ENCODE measurements at regions not wholly inside any gene's neighbourhood (a gene's known extent, or its start where the extent isn't known, plus 50 kb on each side); places are given as distances from the start of the nearest gene placed in this dataset.

DNA sequence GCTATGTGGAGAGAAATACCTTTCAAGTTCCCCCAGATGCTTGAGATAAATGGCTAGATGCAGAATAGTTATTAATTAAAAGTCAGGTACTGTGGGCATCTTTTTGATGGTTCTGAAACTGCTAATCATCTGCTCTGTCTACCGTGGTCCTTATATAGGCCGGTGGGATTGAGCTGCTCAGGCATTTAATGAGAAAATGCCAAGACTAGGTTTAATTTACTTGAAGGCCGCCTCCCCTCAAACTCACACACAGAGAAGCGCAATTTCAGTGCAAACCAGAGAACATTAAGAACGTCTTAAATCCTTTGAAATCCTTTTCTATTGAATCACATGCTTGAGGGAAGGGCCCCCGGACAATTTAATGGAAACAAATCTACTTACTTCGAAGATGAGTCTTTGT is 136.4 kb upstream of the CRBN start:
- DNase-seq (ENCODE audit: extremely low spot score, unreplicated experiment): no peak
- Mint-ChIP-seq H3K4me1 (ENCODE audit: unreplicated experiment) (no peaks in the 10 kb centered on the region), H3K36me3 (ENCODE audit: unreplicated experiment) (no peaks in the 10 kb centered on the region), H3K9me3 (ENCODE audit: unreplicated experiment) (peaks cover 22% of the 10 kb centered on the region), H3K27me3 (ENCODE audit: unreplicated experiment) (no peaks in the 10 kb centered on the region), H3K27ac (ENCODE audit: unreplicated experiment) (no peak overlapping the region), H3K4me3 (ENCODE audit: unreplicated experiment) (no peak overlapping the region)
- TF ChIP-seq, protein P1, sequence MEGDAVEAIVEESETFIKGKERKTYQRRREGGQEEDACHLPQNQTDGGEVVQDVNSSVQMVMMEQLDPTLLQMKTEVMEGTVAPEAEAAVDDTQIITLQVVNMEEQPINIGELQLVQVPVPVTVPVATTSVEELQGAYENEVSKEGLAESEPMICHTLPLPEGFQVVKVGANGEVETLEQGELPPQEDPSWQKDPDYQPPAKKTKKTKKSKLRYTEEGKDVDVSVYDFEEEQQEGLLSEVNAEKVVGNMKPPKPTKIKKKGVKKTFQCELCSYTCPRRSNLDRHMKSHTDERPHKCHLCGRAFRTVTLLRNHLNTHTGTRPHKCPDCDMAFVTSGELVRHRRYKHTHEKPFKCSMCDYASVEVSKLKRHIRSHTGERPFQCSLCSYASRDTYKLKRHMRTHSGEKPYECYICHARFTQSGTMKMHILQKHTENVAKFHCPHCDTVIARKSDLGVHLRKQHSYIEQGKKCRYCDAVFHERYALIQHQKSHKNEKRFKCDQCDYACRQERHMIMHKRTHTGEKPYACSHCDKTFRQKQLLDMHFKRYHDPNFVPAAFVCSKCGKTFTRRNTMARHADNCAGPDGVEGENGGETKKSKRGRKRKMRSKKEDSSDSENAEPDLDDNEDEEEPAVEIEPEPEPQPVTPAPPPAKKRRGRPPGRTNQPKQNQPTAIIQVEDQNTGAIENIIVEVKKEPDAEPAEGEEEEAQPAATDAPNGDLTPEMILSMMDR (IDR thresholded peaks at IDR 0.05): no peak

DNA sequence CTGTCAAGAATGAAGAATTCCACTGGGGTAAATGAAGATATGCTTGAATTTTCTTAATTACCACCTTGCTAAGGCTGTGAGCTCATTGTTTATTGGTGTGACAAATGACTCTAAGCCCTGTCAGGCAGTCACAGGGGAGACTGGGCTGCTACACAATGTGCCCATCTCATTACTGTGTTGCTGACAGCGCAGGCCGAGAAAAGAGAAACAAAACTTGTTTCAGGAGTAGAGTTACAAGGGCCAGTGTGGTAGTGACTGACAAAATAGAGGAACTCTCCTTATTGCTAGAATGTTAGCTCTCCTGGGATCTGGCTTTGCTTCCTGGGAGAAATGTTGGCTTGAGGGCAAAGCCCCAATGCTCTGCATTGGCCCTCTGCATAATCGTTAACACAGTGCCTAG is 130.4 kb upstream of the CRBN start:
- Mint-ChIP-seq H3K9me3 (ENCODE audit: unreplicated experiment) (no peaks in the 10 kb centered on the region), H3K36me3 (ENCODE audit: unreplicated experiment) (no peaks in the 10 kb centered on the region), H3K27me3 (ENCODE audit: unreplicated experiment) (no peaks in the 10 kb centered on the region), H3K4me1 (ENCODE audit: unreplicated experiment) (no peaks in the 10 kb centered on the region), H3K4me3 (ENCODE audit: unreplicated experiment) (no peak overlapping the region), H3K27ac (ENCODE audit: unreplicated experiment) (no peak overlapping the region)
- DNase-seq (ENCODE audit: extremely low spot score, unreplicated experiment): no peak
- TF ChIP-seq, protein P1 (IDR thresholded peaks at IDR 0.05): no peak

DNA sequence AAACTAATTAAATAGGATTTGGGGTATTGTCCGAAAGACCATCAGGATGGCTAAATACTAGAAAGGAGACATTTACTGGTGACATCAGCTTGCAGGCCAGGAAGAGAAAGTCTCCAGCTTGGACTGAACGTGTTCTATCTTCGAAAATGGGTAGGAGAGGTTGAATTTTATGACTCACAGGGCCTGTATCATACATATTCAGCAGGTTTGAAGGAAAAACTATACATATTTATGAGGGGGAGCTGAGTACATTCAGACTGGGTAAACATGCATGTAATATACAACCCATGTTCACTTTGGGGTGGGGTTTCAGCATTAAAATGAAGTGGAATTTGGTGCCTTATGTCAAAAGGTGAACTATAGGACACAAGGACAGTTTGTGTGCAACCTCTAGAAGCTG is 129.3 kb upstream of the CRBN start:
- Mint-ChIP-seq H3K27me3 (ENCODE audit: unreplicated experiment) (no peaks in the 10 kb centered on the region), H3K36me3 (ENCODE audit: unreplicated experiment) (no peaks in the 10 kb centered on the region), H3K9me3 (ENCODE audit: unreplicated experiment) (peaks cover 7% of the 10 kb centered on the region), H3K4me3 (ENCODE audit: unreplicated experiment) (no peak overlapping the region), H3K27ac (ENCODE audit: unreplicated experiment) (no peak overlapping the region), H3K4me1 (ENCODE audit: unreplicated experiment) (no peaks in the 10 kb centered on the region)
- TF ChIP-seq, protein P1 (IDR thresholded peaks at IDR 0.05): no peak
- no peak for DNase-seq (ENCODE audit: extremely low spot score, unreplicated experiment)

DNA sequence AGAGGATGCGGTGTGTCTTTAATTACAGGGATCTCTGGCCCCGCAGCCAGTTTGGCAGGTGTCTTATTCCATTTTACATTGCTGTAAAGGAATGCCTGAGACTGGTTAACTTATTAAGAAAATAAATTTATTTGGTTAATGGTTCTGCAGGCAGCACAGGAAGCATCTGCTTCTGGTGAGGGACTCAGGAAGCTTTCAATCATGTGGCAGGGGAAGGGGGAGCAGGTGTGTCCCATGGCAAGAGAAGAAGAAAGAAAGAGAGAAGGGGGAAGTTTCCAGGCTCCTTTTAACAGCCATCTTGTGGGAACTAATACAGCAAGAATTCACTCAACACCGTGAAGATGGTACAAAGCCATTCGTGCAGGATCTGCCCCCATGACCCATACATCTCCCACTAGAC is 128.0 kb upstream of the CRBN start:
- Mint-ChIP-seq H3K9me3 (ENCODE audit: unreplicated experiment) (peaks cover 10% of the 10 kb centered on the region), H3K27me3 (ENCODE audit: unreplicated experiment) (no peaks in the 10 kb centered on the region), H3K36me3 (ENCODE audit: unreplicated experiment) (no peaks in the 10 kb centered on the region)

DNA sequence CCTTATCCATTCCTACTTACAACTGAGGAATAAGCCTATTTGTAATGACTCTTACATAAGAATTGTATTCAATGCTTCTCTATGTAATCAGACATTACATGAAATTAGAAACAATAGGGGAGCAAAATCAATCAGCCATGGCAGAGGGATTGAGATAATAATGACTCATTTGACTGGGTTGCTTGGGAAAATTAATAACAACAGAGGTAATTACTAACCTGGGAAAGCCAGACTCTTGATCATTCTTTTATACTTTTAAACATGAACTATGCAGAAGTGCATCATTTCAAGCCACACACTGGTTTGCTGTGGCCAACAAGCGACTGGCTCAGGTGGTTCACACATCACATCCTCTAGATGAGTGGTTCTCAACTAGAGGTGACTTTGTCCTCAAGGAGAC is 126.3 kb upstream of the CRBN start:
- no peaks in the 10 kb centered on the region for H3K27me3 Mint-ChIP-seq (ENCODE audit: unreplicated experiment)
- H3K4me1 Mint-ChIP-seq (ENCODE audit: unreplicated experiment): no peaks in the 10 kb centered on the region
- no peak for DNase-seq (ENCODE audit: extremely low spot score, unreplicated experiment)
- peaks cover 20% of the 10 kb centered on the region for H3K9me3 Mint-ChIP-seq (ENCODE audit: unreplicated experiment)
- H3K27ac Mint-ChIP-seq (ENCODE audit: unreplicated experiment): no peak overlapping the region
- no peaks in the 10 kb centered on the region for H3K36me3 Mint-ChIP-seq (ENCODE audit: unreplicated experiment)
- TF ChIP-seq, protein P1 (IDR thresholded peaks at IDR 0.05): no peak
- H3K4me3 Mint-ChIP-seq (ENCODE audit: unreplicated experiment): no peak overlapping the region

More for the DNA sequence above, 128.0 kb upstream of the CRBN start:
- no peak overlapping the region for H3K27ac Mint-ChIP-seq (ENCODE audit: unreplicated experiment)
- no peaks in the 10 kb centered on the region for H3K4me1 Mint-ChIP-seq (ENCODE audit: unreplicated experiment)
- DNase-seq (ENCODE audit: extremely low spot score, unreplicated experiment): no peak
- H3K4me3 Mint-ChIP-seq (ENCODE audit: unreplicated experiment): no peak overlapping the region
- TF ChIP-seq, protein P1 (IDR thresholded peaks at IDR 0.05): no peak
